Skeletal muscle tissue (tissue), 3 donors: ENCODE measurements at regions not wholly inside any gene's neighbourhood (a gene's known extent, or its start where the extent isn't known, plus 50 kb on each side); places are given as distances from the start of the nearest gene placed in this dataset.

Experiments used
- H3K27ac ChIP-seq: one replicate; pipeline ENCODE4 v1.7.0; 2013; ENCODE audit warnings: mild to moderate bottlenecking, low read depth, low read length, inconsistent platforms
- H3K27me3 ChIP-seq, 3 donors: one replicate each; pipeline ENCODE4 v1.7.0; 2013; ENCODE audit warnings: low read length in 3 of 3; ENCODE audit not compliant: control insufficient read depth in 3 of 3, insufficient read depth in 3 of 3
- H3K36me3 ChIP-seq, 3 donors: one replicate each; pipeline ENCODE4 v1.7.0; 2013; ENCODE audit warnings: low read length in 3 of 3; ENCODE audit not compliant: control insufficient read depth in 3 of 3, insufficient read depth in 3 of 3
- H3K4me1 ChIP-seq, 3 donors: one replicate each; pipeline ENCODE4 v1.7.0; 2013; ENCODE audit warnings: low read length in 3 of 3, mild to moderate bottlenecking in 3 of 3; ENCODE audit not compliant: control insufficient read depth in 3 of 3, insufficient read depth in 3 of 3
- H3K4me3 ChIP-seq, 3 donors: one replicate each; pipeline ENCODE4 v1.7.0; 2013; ENCODE audit warnings: low read length in 3 of 3
- H3K9ac ChIP-seq, 3 donors: one replicate each; pipeline ENCODE4 v1.7.0; 2013; ENCODE audit warnings: low read length in 3 of 3, mild to moderate bottlenecking in 3 of 3, moderate library complexity in 2 of 3, low read depth in 1 of 3
- H3K9me3 ChIP-seq, 3 donors: one replicate each; pipeline ENCODE4 v1.7.0; 2013; ENCODE audit warnings: low read length in 3 of 3; ENCODE audit not compliant: control insufficient read depth in 3 of 3
- donor health status: Osteomylitis.

DNA sequence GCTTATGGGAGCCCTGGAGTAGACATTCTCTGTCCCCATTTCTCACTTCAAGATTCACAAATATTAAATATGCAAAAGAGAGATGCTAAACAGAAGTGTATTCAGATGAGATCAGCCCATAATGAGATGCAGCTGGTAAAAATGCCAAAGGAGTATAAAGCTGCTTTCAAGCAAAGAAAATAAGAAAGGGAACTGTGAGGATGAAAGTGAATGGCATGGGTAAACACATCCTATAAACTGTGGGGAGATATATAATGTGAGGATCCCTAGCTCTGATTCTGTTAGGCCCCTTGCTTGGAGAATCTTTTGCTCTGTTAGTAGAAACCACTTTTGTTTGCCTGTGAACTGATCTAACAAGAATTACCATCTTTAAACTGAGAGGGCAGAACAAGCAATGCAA, 396.6 kb downstream of the SOX2 start:
- no peak overlapping the region for H3K9ac ChIP-seq
- no peaks in the 10 kb centered on the region for H3K27me3 ChIP-seq
- no peak overlapping the region for H3K27ac ChIP-seq
- peaks cover 0 to 2% (median 0%) of the 10 kb centered on the region in 3 donors for H3K9me3 ChIP-seq
- no peaks in the 10 kb centered on the region for H3K36me3 ChIP-seq
- H3K4me3 ChIP-seq, result no peak overlapping the region
- H3K4me1 ChIP-seq, result no peaks in the 10 kb centered on the region

- H3K27me3 ChIP-seq, result no peaks in the 10 kb centered on the region
- H3K9ac ChIP-seq, result no peak overlapping the region
- peaks cover 0 to 2% (median 0%) of the 10 kb centered on the region in 3 donors for H3K9me3 ChIP-seq
- H3K4me3 ChIP-seq, result no peak overlapping the region
- H3K27ac ChIP-seq, result no peak overlapping the region
- H3K36me3 ChIP-seq, result no peaks in the 10 kb centered on the region
- H3K4me1 ChIP-seq, result no peaks in the 10 kb centered on the region
Measured at GRCh38 chr3:182111967-182112366, 400.2 kb downstream of the SOX2 start.

- H3K4me1 ChIP-seq, result no peaks in the 10 kb centered on the region
- no peak overlapping the region for H3K9ac ChIP-seq
- no peak overlapping the region for H3K4me3 ChIP-seq
- H3K36me3 ChIP-seq, result no peaks in the 10 kb centered on the region
- H3K27me3 ChIP-seq, result no peaks in the 10 kb centered on the region
- H3K9me3 ChIP-seq, result no peaks in the 10 kb centered on the region
- no peak overlapping the region for H3K27ac ChIP-seq
Measured at GRCh38 chr3:182115328-182116015, 403.7 kb downstream of the SOX2 start.

DNA sequence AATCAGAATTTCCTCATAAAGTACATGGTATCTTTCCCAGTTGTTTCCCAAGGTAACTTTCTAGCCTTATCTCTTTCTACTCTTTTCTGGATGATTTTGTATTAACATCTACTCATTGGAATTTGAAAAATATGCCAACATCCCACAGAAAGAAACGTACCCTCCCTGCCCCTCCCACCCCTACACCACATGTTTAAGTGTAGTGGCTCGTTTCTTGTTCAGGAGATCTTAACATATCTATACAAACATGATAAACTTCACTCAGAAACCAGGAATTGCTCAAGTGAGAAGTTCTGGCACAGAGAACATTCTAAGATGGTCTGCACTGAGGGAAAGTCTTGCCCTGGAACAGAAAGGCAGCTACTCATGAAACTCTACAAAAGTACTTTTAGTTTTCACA, 404.7 kb downstream of the SOX2 start:
- Histone ChIP-seq H3K27me3 (no peaks in the 10 kb centered on the region), H3K36me3 (no peaks in the 10 kb centered on the region), H3K9ac (no peak overlapping the region), H3K4me3 (no peak overlapping the region), H3K9me3 (no peaks in the 10 kb centered on the region), H3K4me1 (no peaks in the 10 kb centered on the region), H3K27ac (no peak overlapping the region)

DNA sequence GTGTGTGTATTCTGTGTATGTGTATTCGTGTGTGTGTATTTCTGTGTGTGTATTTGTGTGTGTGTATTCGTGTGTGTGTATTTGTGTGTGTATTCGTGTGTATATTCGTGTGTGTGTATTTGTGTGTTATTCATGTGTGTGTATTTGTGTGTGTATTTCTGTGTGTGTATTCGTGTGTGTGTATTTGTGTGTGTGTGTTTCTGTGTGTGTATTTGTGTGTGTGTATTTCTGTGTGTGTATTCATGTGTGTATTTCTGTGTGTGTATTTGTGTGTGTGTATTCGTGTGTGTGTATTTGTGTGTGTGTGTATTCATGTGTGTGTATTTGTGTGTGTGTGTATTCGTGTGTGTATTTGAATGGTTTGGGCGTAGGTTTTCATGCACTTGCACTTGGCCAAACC, 405.4 kb downstream of the SOX2 start:
- no peak overlapping the region for H3K4me3 ChIP-seq
- H3K9ac ChIP-seq, result no peak overlapping the region
- no peaks in the 10 kb centered on the region for H3K4me1 ChIP-seq
- H3K27me3 ChIP-seq, result no peaks in the 10 kb centered on the region
- H3K9me3 ChIP-seq, result no peaks in the 10 kb centered on the region
- H3K36me3 ChIP-seq, result no peaks in the 10 kb centered on the region
- no peak overlapping the region for H3K27ac ChIP-seq

DNA sequence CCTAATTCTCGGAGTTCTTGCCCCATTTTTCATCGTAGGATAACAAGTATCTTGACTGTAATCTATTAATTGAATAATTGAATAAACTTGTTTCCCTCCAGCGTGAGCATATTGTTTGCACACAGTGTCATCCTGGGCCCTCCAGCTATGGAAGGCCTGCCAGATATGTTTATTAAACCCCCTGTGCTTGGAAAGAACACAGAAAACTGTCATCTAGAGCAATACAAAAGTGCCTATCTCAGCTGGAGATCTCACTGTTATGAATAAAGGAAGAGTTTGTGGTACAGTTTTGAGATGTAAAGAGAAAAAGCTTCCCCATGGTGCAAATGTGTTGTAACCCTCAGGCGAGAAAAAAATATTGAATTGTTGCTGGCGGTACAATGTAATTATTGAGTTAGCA, 405.9 kb downstream of the SOX2 start:
- Histone ChIP-seq H3K9me3 (no peaks in the 10 kb centered on the region), H3K4me3 (no peak overlapping the region), H3K27me3 (no peaks in the 10 kb centered on the region), H3K4me1 (no peaks in the 10 kb centered on the region), H3K27ac (no peak overlapping the region), H3K36me3 (no peaks in the 10 kb centered on the region), H3K9ac (no peak overlapping the region)

DNA sequence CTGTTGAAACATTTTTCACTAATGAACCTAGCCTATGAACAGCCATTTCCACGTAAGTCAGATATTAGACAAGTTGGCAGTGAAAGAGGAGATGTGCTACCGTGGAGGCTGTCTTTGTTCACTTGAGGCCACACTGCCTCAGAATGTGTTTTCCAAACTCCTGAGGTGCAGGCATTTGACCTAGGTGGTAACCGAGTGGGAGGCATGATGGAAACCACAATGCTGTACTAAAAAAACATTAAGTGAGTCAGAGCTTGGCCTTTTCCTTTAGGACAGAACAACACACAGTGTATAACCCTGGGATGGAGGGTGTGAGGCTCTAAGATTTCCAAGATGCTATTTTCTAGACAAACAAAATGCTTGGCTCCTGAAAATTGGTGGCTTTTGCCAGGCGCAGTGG, 406.3 kb downstream of the SOX2 start:
- no peak overlapping the region for H3K27ac ChIP-seq
- no peaks in the 10 kb centered on the region for H3K9me3 ChIP-seq
- no peaks in the 10 kb centered on the region for H3K27me3 ChIP-seq
- H3K9ac ChIP-seq, result no peak overlapping the region
- no peak overlapping the region for H3K4me3 ChIP-seq
- H3K4me1 ChIP-seq, result no peaks in the 10 kb centered on the region
- no peaks in the 10 kb centered on the region for H3K36me3 ChIP-seq

DNA sequence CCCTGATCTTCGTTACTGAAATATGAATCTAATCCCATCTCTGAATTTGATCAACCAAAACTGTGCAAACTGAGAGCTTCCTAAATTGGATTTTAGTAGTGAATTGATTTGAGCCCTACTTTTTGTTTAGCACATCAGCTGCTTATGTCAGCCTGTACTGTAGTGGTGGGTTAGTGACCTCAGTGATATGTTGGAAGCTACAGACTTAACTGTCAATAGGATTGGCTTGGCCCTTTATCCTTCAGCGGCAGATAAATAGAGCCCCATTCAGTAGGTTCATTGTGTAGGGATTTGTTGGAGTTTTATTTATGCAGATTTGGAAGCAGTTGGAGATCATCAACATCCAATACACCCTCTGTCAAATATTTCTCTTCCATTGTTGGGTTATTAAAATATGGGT, 409.7 kb downstream of the SOX2 start:
- no peaks in the 10 kb centered on the region for H3K9me3 ChIP-seq
- H3K9ac ChIP-seq, result no peak overlapping the region
- H3K36me3 ChIP-seq, result no peaks in the 10 kb centered on the region
- no peaks in the 10 kb centered on the region for H3K4me1 ChIP-seq
- H3K4me3 ChIP-seq, result no peak overlapping the region
- no peak overlapping the region for H3K27ac ChIP-seq
- H3K27me3 ChIP-seq, result no peaks in the 10 kb centered on the region

DNA sequence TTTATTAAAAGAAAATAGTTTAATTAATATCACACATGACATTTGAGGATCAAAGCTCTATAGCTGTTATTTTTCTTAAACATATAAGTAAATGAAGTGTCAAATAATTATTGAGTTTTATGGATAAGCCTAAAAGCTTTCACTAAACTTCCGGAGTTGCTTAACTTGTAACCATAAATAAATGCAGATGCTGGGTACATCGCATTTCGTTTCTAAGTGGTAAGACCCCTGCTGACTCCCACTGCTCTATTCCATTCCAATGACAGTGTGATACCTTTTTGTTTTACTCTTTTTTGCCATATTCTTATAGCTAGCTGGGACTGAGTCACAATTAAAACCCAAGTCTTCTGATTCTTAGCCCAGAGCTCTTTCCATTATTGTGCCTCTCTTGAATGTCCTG, 411.1 kb downstream of the SOX2 start:
- no peak overlapping the region for H3K27ac ChIP-seq
- H3K9ac ChIP-seq, result no peak overlapping the region
- no peaks in the 10 kb centered on the region for H3K27me3 ChIP-seq
- no peaks in the 10 kb centered on the region for H3K9me3 ChIP-seq
- no peak overlapping the region for H3K4me3 ChIP-seq
- H3K4me1 ChIP-seq, result no peaks in the 10 kb centered on the region
- H3K36me3 ChIP-seq, result no peaks in the 10 kb centered on the region

GRCh38 chr3:182124187-182124586, 412.5 kb downstream of the SOX2 start:
- Histone ChIP-seq H3K4me1 (no peaks in the 10 kb centered on the region), H3K27me3 (no peaks in the 10 kb centered on the region), H3K9ac (no peak overlapping the region), H3K9me3 (no peaks in the 10 kb centered on the region), H3K27ac (no peak overlapping the region), H3K36me3 (no peaks in the 10 kb centered on the region), H3K4me3 (no peak overlapping the region)
